ENCODE measurements at regions not wholly inside any gene's neighbourhood (a gene's known extent, or its start where the extent isn't known, plus 50 kb on each side); places are given as distances from the start of the nearest gene placed in this dataset.

DNA sequence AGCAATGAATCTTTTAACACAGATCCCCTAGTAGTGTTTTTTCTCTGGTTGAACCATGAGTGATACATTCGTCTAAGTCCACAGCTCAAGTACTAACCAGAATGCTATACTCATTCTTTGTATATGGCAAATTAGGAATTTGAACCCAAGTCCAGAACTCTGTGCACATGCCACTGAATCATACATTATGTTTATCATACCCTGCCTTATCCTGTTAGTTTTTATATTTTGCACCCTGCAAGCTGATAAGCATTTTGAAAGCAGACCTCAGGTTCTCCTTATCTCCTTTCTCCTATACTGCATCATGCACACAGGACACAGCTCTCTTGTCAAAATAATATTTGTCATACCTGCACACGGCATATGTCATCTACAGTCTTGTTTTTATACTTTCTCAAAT is 54.6 kb upstream of the ELL2 start:
- TF ChIP-seq, protein P1, sequence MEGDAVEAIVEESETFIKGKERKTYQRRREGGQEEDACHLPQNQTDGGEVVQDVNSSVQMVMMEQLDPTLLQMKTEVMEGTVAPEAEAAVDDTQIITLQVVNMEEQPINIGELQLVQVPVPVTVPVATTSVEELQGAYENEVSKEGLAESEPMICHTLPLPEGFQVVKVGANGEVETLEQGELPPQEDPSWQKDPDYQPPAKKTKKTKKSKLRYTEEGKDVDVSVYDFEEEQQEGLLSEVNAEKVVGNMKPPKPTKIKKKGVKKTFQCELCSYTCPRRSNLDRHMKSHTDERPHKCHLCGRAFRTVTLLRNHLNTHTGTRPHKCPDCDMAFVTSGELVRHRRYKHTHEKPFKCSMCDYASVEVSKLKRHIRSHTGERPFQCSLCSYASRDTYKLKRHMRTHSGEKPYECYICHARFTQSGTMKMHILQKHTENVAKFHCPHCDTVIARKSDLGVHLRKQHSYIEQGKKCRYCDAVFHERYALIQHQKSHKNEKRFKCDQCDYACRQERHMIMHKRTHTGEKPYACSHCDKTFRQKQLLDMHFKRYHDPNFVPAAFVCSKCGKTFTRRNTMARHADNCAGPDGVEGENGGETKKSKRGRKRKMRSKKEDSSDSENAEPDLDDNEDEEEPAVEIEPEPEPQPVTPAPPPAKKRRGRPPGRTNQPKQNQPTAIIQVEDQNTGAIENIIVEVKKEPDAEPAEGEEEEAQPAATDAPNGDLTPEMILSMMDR (IDR thresholded peaks at IDR 0.05), result no peak
- no peak for TF ChIP-seq POLR2AphosphoS5 (IDR thresholded peaks at IDR 0.05; ENCODE audit: low read depth, low read length)
- TF ChIP-seq, protein P2, sequence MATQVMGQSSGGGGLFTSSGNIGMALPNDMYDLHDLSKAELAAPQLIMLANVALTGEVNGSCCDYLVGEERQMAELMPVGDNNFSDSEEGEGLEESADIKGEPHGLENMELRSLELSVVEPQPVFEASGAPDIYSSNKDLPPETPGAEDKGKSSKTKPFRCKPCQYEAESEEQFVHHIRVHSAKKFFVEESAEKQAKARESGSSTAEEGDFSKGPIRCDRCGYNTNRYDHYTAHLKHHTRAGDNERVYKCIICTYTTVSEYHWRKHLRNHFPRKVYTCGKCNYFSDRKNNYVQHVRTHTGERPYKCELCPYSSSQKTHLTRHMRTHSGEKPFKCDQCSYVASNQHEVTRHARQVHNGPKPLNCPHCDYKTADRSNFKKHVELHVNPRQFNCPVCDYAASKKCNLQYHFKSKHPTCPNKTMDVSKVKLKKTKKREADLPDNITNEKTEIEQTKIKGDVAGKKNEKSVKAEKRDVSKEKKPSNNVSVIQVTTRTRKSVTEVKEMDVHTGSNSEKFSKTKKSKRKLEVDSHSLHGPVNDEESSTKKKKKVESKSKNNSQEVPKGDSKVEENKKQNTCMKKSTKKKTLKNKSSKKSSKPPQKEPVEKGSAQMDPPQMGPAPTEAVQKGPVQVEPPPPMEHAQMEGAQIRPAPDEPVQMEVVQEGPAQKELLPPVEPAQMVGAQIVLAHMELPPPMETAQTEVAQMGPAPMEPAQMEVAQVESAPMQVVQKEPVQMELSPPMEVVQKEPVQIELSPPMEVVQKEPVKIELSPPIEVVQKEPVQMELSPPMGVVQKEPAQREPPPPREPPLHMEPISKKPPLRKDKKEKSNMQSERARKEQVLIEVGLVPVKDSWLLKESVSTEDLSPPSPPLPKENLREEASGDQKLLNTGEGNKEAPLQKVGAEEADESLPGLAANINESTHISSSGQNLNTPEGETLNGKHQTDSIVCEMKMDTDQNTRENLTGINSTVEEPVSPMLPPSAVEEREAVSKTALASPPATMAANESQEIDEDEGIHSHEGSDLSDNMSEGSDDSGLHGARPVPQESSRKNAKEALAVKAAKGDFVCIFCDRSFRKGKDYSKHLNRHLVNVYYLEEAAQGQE (IDR thresholded peaks at IDR 0.05; ENCODE audit: insufficient read depth in 1 of 2, low read depth in 2 of 2, low read length in 1 of 2), result no peak
